SK-N-SH treated with all-trans-retinoic acid at 6 μM for 48 hours (cell line): ENCODE measurements at regions not wholly inside any gene's neighbourhood (a gene's known extent, or its start where the extent isn't known, plus 50 kb on each side); places are given as distances from the start of the nearest gene placed in this dataset.

Experiments used
- ATAC-seq: fragments of 200-7000 bp; cut with Tn5 transposase; 3 replicates; pipeline ENCODE4 v1.9.1; 2020; ENCODE audit warnings: mild to moderate bottlenecking, moderate library complexity
- ARNTL ChIP-seq: fragments of 450-650 bp; formaldehyde crosslinking; IDR thresholded peaks from 2 replicates; pipeline ENCODE4 v1.5.0; 2020; ENCODE audit warnings: low read depth, mild to moderate bottlenecking, moderate library complexity, borderline replicate concordance
- BACH2 ChIP-seq: fragments of 250-450 bp; sonication (Bioruptor Pico); IDR thresholded peaks from 2 replicates; pipeline ENCODE4 v1.9.0; 2021; ENCODE audit warnings: mild to moderate bottlenecking, borderline replicate concordance
- CSDC2 ChIP-seq: fragments of 250-450 bp; sonication (Bioruptor Pico); IDR thresholded peaks from 2 replicates; pipeline ENCODE4 v1.5.0; 2020; ENCODE audit warnings: mild to moderate bottlenecking, moderate library complexity
- ESRRG ChIP-seq: fragments of 250-450 bp; sonication (Bioruptor Pico); IDR thresholded peaks from 2 replicates; pipeline ENCODE4 v1.6.1; 2021; ENCODE audit warnings: mild to moderate bottlenecking
- GLIS3 ChIP-seq: fragments of 250-450 bp; sonication (Bioruptor Pico); IDR thresholded peaks from 2 replicates; pipeline ENCODE4 v1.5.0; 2020; ENCODE audit warnings: mild to moderate bottlenecking, moderate library complexity
- ISL1 ChIP-seq: fragments of 250-450 bp; sonication (Bioruptor Pico); IDR thresholded peaks from 2 replicates; pipeline ENCODE4 v2.1.2; 2022; ENCODE audit warnings: mild to moderate bottlenecking, moderate library complexity
- OSR1 ChIP-seq: fragments of 250-450 bp; sonication (Bioruptor Pico); IDR thresholded peaks from 2 replicates; pipeline ENCODE4 v1.8.0; 2022; ENCODE audit warnings: moderate library complexity, mild to moderate bottlenecking, inconsistent platforms
- PPARA ChIP-seq: fragments of 250-450 bp; sonication (Bioruptor Pico); IDR thresholded peaks from 2 replicates; pipeline ENCODE4 v1.5.0; 2020; ENCODE audit warnings: mild to moderate bottlenecking, borderline replicate concordance
- RARB ChIP-seq: fragments of 250-450 bp; sonication (Bioruptor Pico); IDR thresholded peaks from 2 replicates; pipeline ENCODE4 v1.8.0; 2021; ENCODE audit warnings: mild to moderate bottlenecking, moderate library complexity
- TCF4 ChIP-seq: fragments of 250-450 bp; sonication (Bioruptor Pico); IDR thresholded peaks from 2 replicates; pipeline ENCODE4 v1.8.0; 2021; ENCODE audit warnings: mild to moderate bottlenecking, moderate library complexity, borderline replicate concordance
- TOX ChIP-seq: fragments of 250-450 bp; sonication (Bioruptor Pico); IDR thresholded peaks from 2 replicates; pipeline ENCODE4 v1.8.0; 2021; ENCODE audit warnings: mild to moderate bottlenecking, moderate library complexity, borderline replicate concordance
- ZC3H10 ChIP-seq: fragments of 250-450 bp; sonication (Bioruptor Pico); IDR thresholded peaks from 2 replicates; pipeline ENCODE4 v1.5.1; 2021; ENCODE audit warnings: mild to moderate bottlenecking, moderate library complexity
- ZFP30 ChIP-seq: fragments of 450-650 bp; formaldehyde crosslinking; IDR thresholded peaks from 2 replicates; pipeline ENCODE4 v1.5.0; 2022; ENCODE audit warnings: mild to moderate bottlenecking, moderate library complexity
- ZNF565 ChIP-seq: fragments of 450-650 bp; formaldehyde crosslinking; conservative IDR thresholded peaks from 2 replicates; pipeline ENCODE4 v1.5.0; 2020; ENCODE audit warnings: low read depth, mild to moderate bottlenecking, moderate library complexity
- ZNF70 ChIP-seq: fragments of 450-650 bp; formaldehyde crosslinking; IDR thresholded peaks from 2 replicates; pipeline ENCODE4 v1.5.0; 2020; ENCODE audit warnings: mild to moderate bottlenecking, moderate library complexity
- ZNF8 ChIP-seq: fragments of 450-650 bp; formaldehyde crosslinking; IDR thresholded peaks from 2 replicates; pipeline ENCODE4 v1.5.0; 2020; ENCODE audit warnings: mild to moderate bottlenecking, moderate library complexity
- TF ChIP-seq, protein P1 (sequence below): fragments of 250-450 bp; sonication (Bioruptor Pico); IDR thresholded peaks from 2 replicates; pipeline ENCODE4 v1.5.1; 2020; ENCODE audit warnings: low read depth, mild to moderate bottlenecking, moderate library complexity
- TF ChIP-seq, protein P2 (sequence below): fragments of 250-450 bp; sonication (Bioruptor Pico); IDR thresholded peaks from 2 replicates; pipeline ENCODE4 v1.8.0; 2021; ENCODE audit warnings: low read depth, mild to moderate bottlenecking, moderate library complexity, borderline replicate concordance
- TF ChIP-seq, protein P3 (sequence below): fragments of 250-450 bp; sonication (Bioruptor Pico); IDR thresholded peaks from 2 replicates; pipeline ENCODE4 v1.5.1; 2021; ENCODE audit warnings: mild to moderate bottlenecking, moderate library complexity
- TF ChIP-seq, protein P4 (sequence below): fragments of 250-450 bp; sonication (Bioruptor Pico); IDR thresholded peaks from 2 replicates; pipeline ENCODE4 v1.5.0; 2020; ENCODE audit warnings: mild to moderate bottlenecking, moderate library complexity

DNA sequence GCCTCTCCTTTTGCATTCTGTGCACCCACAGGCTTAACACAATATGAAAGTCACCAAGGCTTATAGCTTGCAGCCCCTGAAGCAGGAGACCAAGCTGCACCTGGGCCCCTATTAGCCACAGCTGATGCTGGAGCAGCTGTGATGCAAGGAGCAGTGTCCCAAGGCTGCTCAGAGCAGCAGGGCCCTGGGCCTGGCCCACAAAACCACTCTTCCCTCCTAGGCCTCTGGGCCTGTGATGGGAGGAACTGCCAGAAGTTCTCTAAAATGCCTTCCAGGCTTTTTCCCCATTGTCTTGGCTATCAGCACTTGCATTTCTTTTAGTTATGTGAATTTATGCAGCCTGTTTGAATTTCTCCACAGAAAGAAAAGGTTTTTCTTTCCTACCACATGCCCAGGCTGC, 89.5 kb upstream of the KCTD3 start (continued):
- TF ChIP-seq, protein P1, sequence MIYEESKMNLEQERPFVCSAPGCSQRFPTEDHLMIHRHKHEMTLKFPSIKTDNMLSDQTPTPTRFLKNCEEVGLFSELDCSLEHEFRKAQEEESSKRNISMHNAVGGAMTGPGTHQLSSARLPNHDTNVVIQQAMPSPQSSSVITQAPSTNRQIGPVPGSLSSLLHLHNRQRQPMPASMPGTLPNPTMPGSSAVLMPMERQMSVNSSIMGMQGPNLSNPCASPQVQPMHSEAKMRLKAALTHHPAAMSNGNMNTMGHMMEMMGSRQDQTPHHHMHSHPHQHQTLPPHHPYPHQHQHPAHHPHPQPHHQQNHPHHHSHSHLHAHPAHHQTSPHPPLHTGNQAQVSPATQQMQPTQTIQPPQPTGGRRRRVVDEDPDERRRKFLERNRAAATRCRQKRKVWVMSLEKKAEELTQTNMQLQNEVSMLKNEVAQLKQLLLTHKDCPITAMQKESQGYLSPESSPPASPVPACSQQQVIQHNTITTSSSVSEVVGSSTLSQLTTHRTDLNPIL (CRISPR knock-in tag), result no peak
- no peak for TF ChIP-seq ZNF8

DNA sequence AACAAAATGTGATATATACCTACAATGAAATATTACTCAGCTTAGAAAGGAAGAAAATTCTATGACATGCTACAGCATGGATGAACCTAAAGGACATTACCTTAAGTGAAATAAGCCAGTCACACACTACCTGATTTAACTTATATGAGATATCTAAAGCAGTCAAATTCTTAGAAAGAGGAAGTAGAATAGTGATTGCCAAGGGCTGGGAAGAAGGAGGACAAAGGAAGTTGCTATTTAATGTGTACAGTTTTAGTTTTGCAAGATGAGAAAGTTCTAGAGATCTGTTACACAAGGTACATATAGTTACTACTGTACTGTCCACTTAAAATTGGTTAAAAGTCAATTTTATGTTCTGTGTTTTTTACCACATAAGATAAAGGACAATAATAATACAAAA, 87.5 kb upstream of the KCTD3 start:
- no peak for ATAC-seq

DNA sequence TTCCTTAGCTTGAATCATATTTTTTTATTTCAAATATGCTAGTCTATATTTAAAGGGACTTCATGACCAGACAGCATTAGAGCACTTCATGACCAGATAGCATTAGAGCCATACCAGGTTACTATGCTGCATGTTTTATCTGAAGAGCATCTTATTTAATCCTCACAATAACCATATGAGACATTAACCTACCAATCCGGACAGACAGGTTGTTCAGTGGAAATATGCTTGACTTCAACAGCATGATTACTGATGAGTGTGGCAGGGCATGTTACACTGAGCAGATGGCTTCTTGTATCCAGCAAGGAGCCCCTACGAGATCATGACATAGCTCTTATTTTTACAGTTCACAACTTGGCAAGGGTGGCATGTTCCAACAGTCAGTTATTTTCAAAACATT, 85.0 kb upstream of the KCTD3 start:
- TF ChIP-seq TCF4 (CRISPR knock-in tag) (no peak), ZFP30 (CRISPR knock-in tag) (no peak), ZNF565 (no peak), BACH2 (CRISPR knock-in tag) (no peak), ZC3H10 (CRISPR knock-in tag) (no peak), ISL1 (CRISPR knock-in tag) (no peak), CSDC2 (no peak), OSR1 (CRISPR knock-in tag) (no peak), ZNF8 (no peak), TOX (no peak), RARB (CRISPR knock-in tag) (no peak), ESRRG (CRISPR knock-in tag) (no peak), ZNF70 (CRISPR knock-in tag) (no peak), ARNTL (no peak), PPARA (CRISPR knock-in tag) (no peak)
- TF ChIP-seq, protein P2, sequence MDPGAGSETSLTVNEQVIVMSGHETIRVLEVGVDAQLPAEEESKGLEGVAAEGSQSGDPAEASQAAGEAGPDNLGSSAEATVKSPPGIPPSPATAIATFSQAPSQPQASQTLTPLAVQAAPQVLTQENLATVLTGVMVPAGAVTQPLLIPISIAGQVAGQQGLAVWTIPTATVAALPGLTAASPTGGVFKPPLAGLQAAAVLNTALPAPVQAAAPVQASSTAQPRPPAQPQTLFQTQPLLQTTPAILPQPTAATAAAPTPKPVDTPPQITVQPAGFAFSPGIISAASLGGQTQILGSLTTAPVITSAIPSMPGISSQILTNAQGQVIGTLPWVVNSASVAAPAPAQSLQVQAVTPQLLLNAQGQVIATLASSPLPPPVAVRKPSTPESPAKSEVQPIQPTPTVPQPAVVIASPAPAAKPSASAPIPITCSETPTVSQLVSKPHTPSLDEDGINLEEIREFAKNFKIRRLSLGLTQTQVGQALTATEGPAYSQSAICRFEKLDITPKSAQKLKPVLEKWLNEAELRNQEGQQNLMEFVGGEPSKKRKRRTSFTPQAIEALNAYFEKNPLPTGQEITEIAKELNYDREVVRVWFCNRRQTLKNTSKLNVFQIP (CRISPR knock-in tag), result no peak
- TF ChIP-seq, protein P3, sequence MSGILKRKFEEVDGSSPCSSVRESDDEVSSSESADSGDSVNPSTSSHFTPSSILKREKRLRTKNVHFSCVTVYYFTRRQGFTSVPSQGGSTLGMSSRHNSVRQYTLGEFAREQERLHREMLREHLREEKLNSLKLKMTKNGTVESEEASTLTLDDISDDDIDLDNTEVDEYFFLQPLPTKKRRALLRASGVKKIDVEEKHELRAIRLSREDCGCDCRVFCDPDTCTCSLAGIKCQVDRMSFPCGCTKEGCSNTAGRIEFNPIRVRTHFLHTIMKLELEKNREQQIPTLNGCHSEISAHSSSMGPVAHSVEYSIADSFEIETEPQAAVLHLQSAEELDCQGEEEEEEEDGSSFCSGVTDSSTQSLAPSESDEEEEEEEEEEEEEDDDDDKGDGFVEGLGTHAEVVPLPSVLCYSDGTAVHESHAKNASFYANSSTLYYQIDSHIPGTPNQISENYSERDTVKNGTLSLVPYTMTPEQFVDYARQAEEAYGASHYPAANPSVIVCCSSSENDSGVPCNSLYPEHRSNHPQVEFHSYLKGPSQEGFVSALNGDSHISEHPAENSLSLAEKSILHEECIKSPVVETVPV (CRISPR knock-in tag), result no peak
- TF ChIP-seq, protein P1 (CRISPR knock-in tag), result no peak
- TF ChIP-seq, protein P4, sequence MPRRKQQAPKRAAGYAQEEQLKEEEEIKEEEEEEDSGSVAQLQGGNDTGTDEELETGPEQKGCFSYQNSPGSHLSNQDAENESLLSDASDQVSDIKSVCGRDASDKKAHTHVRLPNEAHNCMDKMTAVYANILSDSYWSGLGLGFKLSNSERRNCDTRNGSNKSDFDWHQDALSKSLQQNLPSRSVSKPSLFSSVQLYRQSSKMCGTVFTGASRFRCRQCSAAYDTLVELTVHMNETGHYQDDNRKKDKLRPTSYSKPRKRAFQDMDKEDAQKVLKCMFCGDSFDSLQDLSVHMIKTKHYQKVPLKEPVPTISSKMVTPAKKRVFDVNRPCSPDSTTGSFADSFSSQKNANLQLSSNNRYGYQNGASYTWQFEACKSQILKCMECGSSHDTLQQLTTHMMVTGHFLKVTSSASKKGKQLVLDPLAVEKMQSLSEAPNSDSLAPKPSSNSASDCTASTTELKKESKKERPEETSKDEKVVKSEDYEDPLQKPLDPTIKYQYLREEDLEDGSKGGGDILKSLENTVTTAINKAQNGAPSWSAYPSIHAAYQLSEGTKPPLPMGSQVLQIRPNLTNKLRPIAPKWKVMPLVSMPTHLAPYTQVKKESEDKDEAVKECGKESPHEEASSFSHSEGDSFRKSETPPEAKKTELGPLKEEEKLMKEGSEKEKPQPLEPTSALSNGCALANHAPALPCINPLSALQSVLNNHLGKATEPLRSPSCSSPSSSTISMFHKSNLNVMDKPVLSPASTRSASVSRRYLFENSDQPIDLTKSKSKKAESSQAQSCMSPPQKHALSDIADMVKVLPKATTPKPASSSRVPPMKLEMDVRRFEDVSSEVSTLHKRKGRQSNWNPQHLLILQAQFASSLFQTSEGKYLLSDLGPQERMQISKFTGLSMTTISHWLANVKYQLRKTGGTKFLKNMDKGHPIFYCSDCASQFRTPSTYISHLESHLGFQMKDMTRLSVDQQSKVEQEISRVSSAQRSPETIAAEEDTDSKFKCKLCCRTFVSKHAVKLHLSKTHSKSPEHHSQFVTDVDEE (CRISPR knock-in tag), result no peak
- TF ChIP-seq, all 23 proteins: peak for 0
- no peak for ATAC-seq

More for the DNA sequence above, 87.5 kb upstream of the KCTD3 start:
- TF ChIP-seq ZFP30 (CRISPR knock-in tag) (no peak), ZNF565 (no peak), OSR1 (CRISPR knock-in tag) (no peak), GLIS3 (CRISPR knock-in tag) (no peak), BACH2 (CRISPR knock-in tag) (no peak), ZNF70 (CRISPR knock-in tag) (no peak), ESRRG (CRISPR knock-in tag) (no peak), ISL1 (CRISPR knock-in tag) (no peak)
- TF ChIP-seq, protein P3 (CRISPR knock-in tag), result no peak
- TF ChIP-seq, protein P1 (CRISPR knock-in tag), result no peak
